ENCODE measurements at regions not wholly inside any gene's neighbourhood (a gene's known extent, or its start where the extent isn't known, plus 50 kb on each side); places are given as distances from the start of the nearest gene placed in this dataset.

DNA sequence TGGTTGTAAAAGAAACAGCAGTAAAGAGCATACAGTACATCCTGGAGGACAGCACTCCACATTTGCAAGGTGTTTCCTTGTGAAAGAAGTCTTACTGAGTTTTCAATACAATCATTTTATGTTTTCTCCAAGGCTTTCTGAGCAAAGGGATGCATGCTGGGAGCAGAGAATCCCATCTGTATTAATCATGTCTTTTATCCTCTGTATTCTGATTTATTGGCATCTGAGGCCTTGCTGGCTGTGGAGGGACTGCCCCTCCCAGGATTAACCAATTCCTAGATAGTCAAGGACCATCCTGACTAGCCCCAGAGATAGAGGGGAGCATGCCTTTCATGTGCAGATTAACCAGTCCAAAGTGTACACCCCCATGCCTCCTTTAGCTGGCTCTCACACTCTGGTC is 476.3 kb downstream of the SIPA1L2 start:
- no peak for TF ChIP-seq CTCF (IDR thresholded peaks at IDR 0.05)
- no peak overlapping the region for H3K4me3 ChIP-seq
- no peak overlapping the region for H3K27ac ChIP-seq
- no peak for DNase-seq (ENCODE audit: low spot score)

GRCh38 chr1:232150770-232151548 is 479.0 kb downstream of the SIPA1L2 start:
- DNase-seq (ENCODE audit: low spot score): no peak
- Histone ChIP-seq H3K27ac (no peak overlapping the region), H3K4me3 (no peak overlapping the region)
- no peak for TF ChIP-seq CTCF (IDR thresholded peaks at IDR 0.05)

GRCh38 chr1:232149287-232150201 is 480.4 kb downstream of the SIPA1L2 start:
- DNase-seq (ENCODE audit: low spot score): no peak
- Histone ChIP-seq H3K4me3 (no peak overlapping the region), H3K27ac (no peak overlapping the region)
- no peak for TF ChIP-seq CTCF (IDR thresholded peaks at IDR 0.05)

DNA sequence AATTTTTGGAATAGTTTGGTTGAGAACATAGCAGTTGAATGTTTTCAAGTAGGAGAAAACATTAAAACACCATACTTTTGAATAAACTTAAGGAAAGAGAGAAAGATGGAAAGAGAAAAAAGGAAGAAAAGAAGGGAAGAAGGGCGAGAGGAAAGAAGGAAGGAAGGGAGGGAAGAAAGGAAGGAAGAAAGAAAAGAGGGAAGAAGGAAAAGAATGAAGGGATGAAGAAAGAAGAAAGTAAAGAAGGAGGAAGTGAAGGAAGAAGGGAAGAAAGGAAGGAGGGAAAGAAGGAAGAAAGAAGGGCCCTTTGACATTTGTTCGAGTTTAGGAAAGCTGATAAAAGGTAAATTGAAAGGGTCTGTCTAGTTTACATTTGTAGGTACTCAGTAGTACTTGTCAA is 482.7 kb downstream of the SIPA1L2 start:
- no peak for TF ChIP-seq CTCF (IDR thresholded peaks at IDR 0.05)
- Histone ChIP-seq H3K4me3 (no peak overlapping the region), H3K27ac (no peak overlapping the region)
- DNase-seq (ENCODE audit: low spot score): no peak

DNA sequence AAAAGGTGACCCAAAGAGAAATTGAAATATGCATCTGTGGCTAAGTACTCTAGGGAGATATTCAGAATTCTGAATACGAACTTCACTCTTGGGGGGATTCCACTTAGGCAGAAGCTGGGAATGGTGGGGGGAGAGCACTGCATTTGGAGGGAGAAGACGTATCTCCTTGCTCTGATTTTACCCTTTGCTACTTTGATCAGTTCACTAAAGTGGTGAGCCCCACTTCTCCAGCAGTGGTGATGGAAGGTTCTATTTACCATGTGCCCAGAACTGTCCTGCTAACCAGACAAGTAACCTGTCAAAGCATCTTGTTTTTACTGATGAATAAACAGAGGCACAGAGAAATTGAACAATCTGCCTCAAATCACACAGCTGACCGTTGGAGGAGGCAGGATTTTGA is 483.4 kb downstream of the SIPA1L2 start:
- no peak for DNase-seq (ENCODE audit: low spot score)
- no peak for TF ChIP-seq CTCF (IDR thresholded peaks at IDR 0.05)
- no peak overlapping the region for H3K4me3 ChIP-seq
- no peak overlapping the region for H3K27ac ChIP-seq

- no peak overlapping the region for H3K4me3 ChIP-seq
- no peak overlapping the region for H3K27ac ChIP-seq
- TF ChIP-seq CTCF (IDR thresholded peaks at IDR 0.05): no peak
- no peak for DNase-seq (ENCODE audit: low spot score)
Measured at GRCh38 chr1:232145768-232146167, 484.2 kb downstream of the SIPA1L2 start.
